ENCODE measurements at regions not wholly inside any gene's neighbourhood (a gene's known extent, or its start where the extent isn't known, plus 50 kb on each side); places are given as distances from the start of the nearest gene placed in this dataset.

DNA sequence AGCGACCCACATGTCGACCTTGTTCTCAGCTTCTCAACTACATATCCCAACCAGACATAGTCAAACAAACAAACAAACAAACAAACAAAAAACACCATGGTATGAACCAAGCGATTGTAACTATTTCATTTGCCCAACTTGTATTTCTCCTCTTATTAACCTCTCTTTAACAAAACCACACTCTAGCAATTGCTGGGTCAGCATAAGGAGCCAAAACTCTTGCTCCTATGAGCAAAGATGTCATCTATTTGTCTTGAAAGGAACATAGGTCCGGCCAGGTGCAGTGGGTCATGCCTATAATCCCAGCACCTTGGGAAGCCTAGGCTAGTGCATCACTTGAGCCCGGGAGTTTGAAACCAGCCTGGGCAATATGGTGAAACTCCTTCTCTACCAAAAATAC lies 145.6 kb downstream of the WT1 start (continued):
- TF ChIP-seq, protein P1, sequence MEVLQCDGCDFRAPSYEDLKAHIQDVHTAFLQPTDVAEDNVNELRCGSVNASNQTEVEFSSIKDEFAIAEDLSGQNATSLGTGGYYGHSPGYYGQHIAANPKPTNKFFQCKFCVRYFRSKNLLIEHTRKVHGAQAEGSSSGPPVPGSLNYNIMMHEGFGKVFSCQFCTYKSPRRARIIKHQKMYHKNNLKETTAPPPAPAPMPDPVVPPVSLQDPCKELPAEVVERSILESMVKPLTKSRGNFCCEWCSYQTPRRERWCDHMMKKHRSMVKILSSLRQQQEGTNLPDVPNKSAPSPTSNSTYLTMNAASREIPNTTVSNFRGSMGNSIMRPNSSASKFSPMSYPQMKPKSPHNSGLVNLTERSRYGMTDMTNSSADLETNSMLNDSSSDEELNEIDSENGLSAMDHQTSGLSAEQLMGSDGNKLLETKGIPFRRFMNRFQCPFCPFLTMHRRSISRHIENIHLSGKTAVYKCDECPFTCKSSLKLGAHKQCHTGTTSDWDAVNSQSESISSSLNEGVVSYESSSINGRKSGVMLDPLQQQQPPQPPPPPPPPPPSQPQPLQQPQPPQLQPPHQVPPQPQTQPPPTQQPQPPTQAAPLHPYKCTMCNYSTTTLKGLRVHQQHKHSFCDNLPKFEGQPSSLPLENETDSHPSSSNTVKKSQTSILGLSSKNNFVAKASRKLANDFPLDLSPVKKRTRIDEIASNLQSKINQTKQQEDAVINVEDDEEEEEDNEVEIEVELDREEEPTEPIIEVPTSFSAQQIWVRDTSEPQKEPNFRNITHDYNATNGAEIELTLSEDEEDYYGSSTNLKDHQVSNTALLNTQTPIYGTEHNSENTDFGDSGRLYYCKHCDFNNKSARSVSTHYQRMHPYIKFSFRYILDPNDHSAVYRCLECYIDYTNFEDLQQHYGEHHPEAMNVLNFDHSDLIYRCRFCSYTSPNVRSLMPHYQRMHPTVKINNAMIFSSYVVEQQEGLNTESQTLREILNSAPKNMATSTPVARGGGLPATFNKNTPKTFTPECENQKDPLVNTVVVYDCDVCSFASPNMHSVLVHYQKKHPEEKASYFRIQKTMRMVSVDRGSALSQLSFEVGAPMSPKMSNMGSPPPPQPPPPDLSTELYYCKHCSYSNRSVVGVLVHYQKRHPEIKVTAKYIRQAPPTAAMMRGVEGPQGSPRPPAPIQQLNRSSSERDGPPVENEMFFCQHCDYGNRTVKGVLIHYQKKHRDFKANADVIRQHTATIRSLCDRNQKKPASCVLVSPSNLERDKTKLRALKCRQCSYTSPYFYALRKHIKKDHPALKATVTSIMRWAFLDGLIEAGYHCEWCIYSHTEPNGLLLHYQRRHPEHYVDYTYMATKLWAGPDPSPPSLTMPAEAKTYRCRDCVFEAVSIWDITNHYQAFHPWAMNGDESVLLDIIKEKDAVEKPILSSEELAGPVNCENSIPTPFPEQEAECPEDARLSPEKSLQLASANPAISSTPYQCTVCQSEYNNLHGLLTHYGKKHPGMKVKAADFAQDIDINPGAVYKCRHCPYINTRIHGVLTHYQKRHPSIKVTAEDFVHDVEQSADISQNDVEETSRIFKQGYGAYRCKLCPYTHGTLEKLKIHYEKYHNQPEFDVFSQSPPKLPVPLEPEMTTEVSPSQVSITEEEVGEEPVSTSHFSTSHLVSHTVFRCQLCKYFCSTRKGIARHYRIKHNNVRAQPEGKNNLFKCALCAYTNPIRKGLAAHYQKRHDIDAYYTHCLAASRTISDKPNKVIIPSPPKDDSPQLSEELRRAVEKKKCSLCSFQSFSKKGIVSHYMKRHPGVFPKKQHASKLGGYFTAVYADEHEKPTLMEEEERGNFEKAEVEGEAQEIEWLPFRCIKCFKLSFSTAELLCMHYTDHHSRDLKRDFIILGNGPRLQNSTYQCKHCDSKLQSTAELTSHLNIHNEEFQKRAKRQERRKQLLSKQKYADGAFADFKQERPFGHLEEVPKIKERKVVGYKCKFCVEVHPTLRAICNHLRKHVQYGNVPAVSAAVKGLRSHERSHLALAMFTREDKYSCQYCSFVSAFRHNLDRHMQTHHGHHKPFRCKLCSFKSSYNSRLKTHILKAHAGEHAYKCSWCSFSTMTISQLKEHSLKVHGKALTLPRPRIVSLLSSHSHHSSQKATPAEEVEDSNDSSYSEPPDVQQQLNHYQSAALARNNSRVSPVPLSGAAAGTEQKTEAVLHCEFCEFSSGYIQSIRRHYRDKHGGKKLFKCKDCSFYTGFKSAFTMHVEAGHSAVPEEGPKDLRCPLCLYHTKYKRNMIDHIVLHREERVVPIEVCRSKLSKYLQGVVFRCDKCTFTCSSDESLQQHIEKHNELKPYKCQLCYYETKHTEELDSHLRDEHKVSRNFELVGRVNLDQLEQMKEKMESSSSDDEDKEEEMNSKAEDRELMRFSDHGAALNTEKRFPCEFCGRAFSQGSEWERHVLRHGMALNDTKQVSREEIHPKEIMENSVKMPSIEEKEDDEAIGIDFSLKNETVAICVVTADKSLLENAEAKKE (CRISPR knock-in tag; IDR thresholded peaks at IDR 0.05) = no peak

DNA sequence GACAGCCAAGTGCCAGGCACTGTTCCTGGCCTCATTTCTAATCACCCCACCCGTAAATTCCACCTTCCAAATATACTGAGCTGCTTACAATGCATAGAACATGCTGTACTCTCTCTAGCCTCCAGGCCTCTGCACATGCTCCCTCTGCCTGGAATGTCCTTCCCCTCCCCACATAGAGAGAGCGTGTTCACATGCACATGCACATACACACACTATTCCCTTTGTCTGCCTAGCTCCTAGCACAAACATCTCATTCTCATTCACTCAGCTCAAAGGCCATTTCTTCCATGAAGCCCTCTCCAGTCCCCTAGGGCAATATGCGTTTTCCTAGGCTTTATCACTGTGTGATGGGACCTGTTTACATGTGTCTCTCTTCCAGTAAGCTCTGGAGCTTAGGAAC lies 144.6 kb downstream of the WT1 start:
- no peak for DNase-seq (ENCODE audit: low spot score)
- Histone ChIP-seq H3F3A (replicated peaks; ENCODE audit: low read depth) (no peaks in the 10 kb centered on the region), H2AFZ (no peak overlapping the region), H3K27me3 (ENCODE audit: insufficient read depth) (no peaks in the 10 kb centered on the region), H3K27ac (ENCODE audit: low read depth) (no peak overlapping the region), H3K4me2 (no peak overlapping the region), H3K79me2 (replicated peaks; ENCODE audit: insufficient read depth) (no peaks in the 10 kb centered on the region), H3K4me3 (no peak overlapping the region), H3K36me3 (ENCODE audit: insufficient read depth) (no peaks in the 10 kb centered on the region), H4K20me1 (replicated peaks; ENCODE audit: insufficient read depth) (no peaks in the 10 kb centered on the region; the same call in 1 of the 2 replicates), H3K9me2 (ENCODE audit: insufficient read depth) (0 out of 2 replicates have a peak, but pooled peaks cover 4% of the 10 kb centered on the region), H3K4me1 (ENCODE audit: insufficient read depth) (no peaks in the 10 kb centered on the region)
- no peak for TF ChIP-seq POLR2AphosphoS5 (IDR thresholded peaks at IDR 0.05; ENCODE audit: low read depth)
- TF ChIP-seq, protein P2, sequence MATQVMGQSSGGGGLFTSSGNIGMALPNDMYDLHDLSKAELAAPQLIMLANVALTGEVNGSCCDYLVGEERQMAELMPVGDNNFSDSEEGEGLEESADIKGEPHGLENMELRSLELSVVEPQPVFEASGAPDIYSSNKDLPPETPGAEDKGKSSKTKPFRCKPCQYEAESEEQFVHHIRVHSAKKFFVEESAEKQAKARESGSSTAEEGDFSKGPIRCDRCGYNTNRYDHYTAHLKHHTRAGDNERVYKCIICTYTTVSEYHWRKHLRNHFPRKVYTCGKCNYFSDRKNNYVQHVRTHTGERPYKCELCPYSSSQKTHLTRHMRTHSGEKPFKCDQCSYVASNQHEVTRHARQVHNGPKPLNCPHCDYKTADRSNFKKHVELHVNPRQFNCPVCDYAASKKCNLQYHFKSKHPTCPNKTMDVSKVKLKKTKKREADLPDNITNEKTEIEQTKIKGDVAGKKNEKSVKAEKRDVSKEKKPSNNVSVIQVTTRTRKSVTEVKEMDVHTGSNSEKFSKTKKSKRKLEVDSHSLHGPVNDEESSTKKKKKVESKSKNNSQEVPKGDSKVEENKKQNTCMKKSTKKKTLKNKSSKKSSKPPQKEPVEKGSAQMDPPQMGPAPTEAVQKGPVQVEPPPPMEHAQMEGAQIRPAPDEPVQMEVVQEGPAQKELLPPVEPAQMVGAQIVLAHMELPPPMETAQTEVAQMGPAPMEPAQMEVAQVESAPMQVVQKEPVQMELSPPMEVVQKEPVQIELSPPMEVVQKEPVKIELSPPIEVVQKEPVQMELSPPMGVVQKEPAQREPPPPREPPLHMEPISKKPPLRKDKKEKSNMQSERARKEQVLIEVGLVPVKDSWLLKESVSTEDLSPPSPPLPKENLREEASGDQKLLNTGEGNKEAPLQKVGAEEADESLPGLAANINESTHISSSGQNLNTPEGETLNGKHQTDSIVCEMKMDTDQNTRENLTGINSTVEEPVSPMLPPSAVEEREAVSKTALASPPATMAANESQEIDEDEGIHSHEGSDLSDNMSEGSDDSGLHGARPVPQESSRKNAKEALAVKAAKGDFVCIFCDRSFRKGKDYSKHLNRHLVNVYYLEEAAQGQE (IDR thresholded peaks at IDR 0.05; ENCODE audit: unreplicated experiment) = no peak
- TF ChIP-seq EZH2 (IDR thresholded peaks at IDR 0.05; ENCODE audit: low read depth, unreplicated experiment) = no peak
- Mint-ChIP-seq H3K9me3 (peaks cover 3% of the 10 kb centered on the region; the same call in 1 of the 3 replicates), H3K27ac (no peak overlapping the region), H3K36me3 (ENCODE audit: low read depth) (no peaks in the 10 kb centered on the region), H3K4me3 (no peak overlapping the region), H3K27me3 (ENCODE audit: insufficient read depth, low read depth, poor library complexity) (no peaks in the 10 kb centered on the region), H3K4me1 (no peaks in the 10 kb centered on the region)
- no peak for ATAC-seq

Data from GM23338 (cell line).